GM18951 (cell line): ENCODE measurements at regions not wholly inside any gene's neighbourhood (a gene's known extent, or its start where the extent isn't known, plus 50 kb on each side); places are given as distances from the start of the nearest gene placed in this dataset.

Source experiments
- POLR2A ChIP-seq: IDR thresholded peaks from 4 replicates; pipeline ENCODE4 v1.6.1; 2011; ENCODE audit warnings: mild to moderate bottlenecking; ENCODE audit not compliant: insufficient read length, insufficient read depth; ENCODE audit errors: extremely low read depth
- in situ Hi-C: fragments of 300-500 bp; cut with MboI; formaldehyde crosslinking; loops from one replicate; pipeline ENCODE4 v1.12.0; 2022; ENCODE audit warnings: low sequenced_read_pairs, mixed read lengths, inconsistent platforms; ENCODE audit not compliant: unreplicated experiment

GRCh38 chr2:116645155-116645554 lies 1169.3 kb upstream of the DDX18 start:
- in situ Hi-C loops, result no loop called here
- no peak for TF ChIP-seq POLR2A

GRCh38 chr2:116668691-116669090 lies 1145.8 kb upstream of the DDX18 start:
- in situ Hi-C loops, result no loop called here

GRCh38 chr2:116669782-116670181 lies 1144.7 kb upstream of the DDX18 start:
- TF ChIP-seq POLR2A, result no peak
- in situ Hi-C loops, result no loop called here

More at GRCh38 chr2:116668691-116669090, 1145.8 kb upstream of the DDX18 start:
- no peak for TF ChIP-seq POLR2A

- TF ChIP-seq POLR2A, result no peak
- in situ Hi-C loops, result no loop called here
Measured at GRCh38 chr2:116674188-116674587, 1140.3 kb upstream of the DDX18 start.

GRCh38 chr2:116676776-116677175 lies 1137.7 kb upstream of the DDX18 start:
- no peak for TF ChIP-seq POLR2A
- in situ Hi-C loops, result no loop called here

GRCh38 chr2:116680256-116680936 lies 1134.1 kb upstream of the DDX18 start:
- in situ Hi-C loops, result no loop called here

GRCh38 chr2:116687371-116687770 lies 1127.1 kb upstream of the DDX18 start:
- TF ChIP-seq POLR2A, result no peak
- in situ Hi-C loops, result no loop called here

More at GRCh38 chr2:116680256-116680936, 1134.1 kb upstream of the DDX18 start:
- TF ChIP-seq POLR2A, result no peak

GRCh38 chr2:116692988-116693387 lies 1121.5 kb upstream of the DDX18 start:
- in situ Hi-C loops, result no loop called here

GRCh38 chr2:116696223-116696622 lies 1118.3 kb upstream of the DDX18 start:
- in situ Hi-C loops, result no loop called here
- no peak for TF ChIP-seq POLR2A

More at GRCh38 chr2:116692988-116693387, 1121.5 kb upstream of the DDX18 start:
- TF ChIP-seq POLR2A, result no peak

- in situ Hi-C loops, result no loop called here
- no peak for TF ChIP-seq POLR2A
Measured at GRCh38 chr2:116696903-116697302, 1117.6 kb upstream of the DDX18 start.

GRCh38 chr2:116706396-116706795 lies 1108.1 kb upstream of the DDX18 start:
- in situ Hi-C loops, result no loop called here
- no peak for TF ChIP-seq POLR2A

GRCh38 chr2:116716038-116716437 lies 1098.5 kb upstream of the DDX18 start:
- in situ Hi-C loops, result no loop called here
- no peak for TF ChIP-seq POLR2A

- no peak for TF ChIP-seq POLR2A
- in situ Hi-C loops, result no loop called here
Measured at GRCh38 chr2:116716444-116716843, 1098.0 kb upstream of the DDX18 start.

- in situ Hi-C loops, result no loop called here
- no peak for TF ChIP-seq POLR2A
Measured at GRCh38 chr2:116717832-116718231, 1096.7 kb upstream of the DDX18 start.
